ENCODE measurements at regions not wholly inside any gene's neighbourhood (a gene's known extent, or its start where the extent isn't known, plus 50 kb on each side); places are given as distances from the start of the nearest gene placed in this dataset.

DNA sequence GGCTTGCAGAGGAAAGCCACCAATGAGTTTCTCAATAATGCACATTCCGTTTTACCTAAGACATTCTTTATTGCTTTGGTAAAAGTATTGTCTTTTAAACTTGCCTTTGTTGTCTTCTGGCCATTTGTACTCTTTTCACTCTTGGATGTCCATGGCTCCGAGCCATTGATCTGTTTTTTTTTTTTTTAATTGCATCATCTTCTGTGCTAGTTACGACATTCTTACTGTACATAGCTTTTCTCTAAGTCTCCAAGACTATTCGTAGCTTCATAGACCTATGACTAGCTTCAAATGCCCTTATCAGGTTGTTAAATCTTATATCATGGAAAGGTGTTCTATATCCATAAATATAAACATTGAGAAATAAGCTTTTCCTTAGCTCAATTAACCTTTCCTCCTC, 1522.6 kb downstream of the FAM181B start:
- TF ChIP-seq POLR2A (IDR thresholded peaks at IDR 0.05; ENCODE audit: low read depth, low read length) (no peak), TAF1 (IDR thresholded peaks at IDR 0.05; ENCODE audit: borderline replicate concordance, low read depth, low read length) (no peak)

Data from GM12892 (cell line).